K562 (cell line): ENCODE measurements at regions not wholly inside any gene's neighbourhood (a gene's known extent, or its start where the extent isn't known, plus 50 kb on each side); places are given as distances from the start of the nearest gene placed in this dataset.

ENCODE experiments used
- ATAC-seq: fragments of 200-7000 bp; cut with Tn5 transposase; 3 replicates; pipeline ENCODE4 v1.9.1; 2020; ENCODE audit warnings: moderate library complexity
- BruUV-seq: library from RNA; stranded (reverse); fragments of 400-500 nt; replicated peaks from 2 replicates; lab custom pipeline; 2021; lab: Mats Ljungman, UMichigan
- CTCF ChIA-PET: fragments of 300-600 bp; formaldehyde crosslinking; extraction: SDS; loops from one replicate; lab custom pipeline; 2021; ENCODE audit warnings: low intra/inter-chr PET ratio; lab: Yijun Ruan, JAX
- POLR2A ChIA-PET: fragments of 300-600, 350-650 bp; sonication (Branson Sonifier 250); formaldehyde crosslinking; extraction: SDS; loops from one replicate; lab custom pipeline; 2021; ENCODE audit warnings: antibody characterized with exemption, inconsistent platforms; lab: Yijun Ruan, JAX
- DNase-seq, 4 experiments: peaks; one replicate each; pipeline versions ENCODE4 v3.0.0 to v3.0.0-alpha.2; 2011 to 2018; ENCODE audit warnings: low spot score in 3 of 4, mixed read lengths in 3 of 4; ENCODE audit errors: extremely low read depth in 1 of 4
- FAIRE-seq: peaks from 2 replicates; lab custom pipeline; 2011; peaks lifted over from hg19 to GRCh38; lab: Jason Lieb, UNC
- H2AFZ ChIP-seq: 2 replicates; pipeline ENCODE4 v1.6.0; 2011; ENCODE audit warnings: low read depth, low read length, control low read depth, inconsistent platforms
- H3K27ac ChIP-seq: fragments of 200-600 bp; 3 replicates; pipeline ENCODE4 v1.8.0; 2011; ENCODE audit warnings: low read depth, mild to moderate bottlenecking, control low read depth, inconsistent platforms, low read length, moderate library complexity, mixed read lengths; ENCODE audit errors: extremely low read depth
- H3K27me3 ChIP-seq, 2 experiments: fragments of 300-600 bp in 1 of 2; 2 replicates in 1 of 2; 3 replicates in 1 of 2; pipeline versions ENCODE4 v1.6.0 to v1.8.0; 2011; ENCODE audit warnings: inconsistent platforms in 2 of 2, low read length in 2 of 2, mild to moderate bottlenecking in 1 of 2, mixed read lengths in 1 of 2, moderate library complexity in 1 of 2; ENCODE audit not compliant: control insufficient read depth in 2 of 2, insufficient read depth in 2 of 2
- H3K36me3 ChIP-seq: fragments of 300-600 bp; 3 replicates; pipeline ENCODE4 v1.8.0; 2011; ENCODE audit warnings: mild to moderate bottlenecking, low read length, inconsistent platforms; ENCODE audit not compliant: control insufficient read depth, insufficient read depth
- H3K4me1 ChIP-seq, 2 experiments: fragments of 200-600 bp in 1 of 2; replicated peaks in 1 of 2; 2 replicates in 1 of 2; 3 replicates in 1 of 2; pipeline versions ENCODE4 v1.5.1 to v1.8.0; 2011; ENCODE audit warnings: inconsistent platforms in 2 of 2, low read length in 2 of 2, mild to moderate bottlenecking in 1 of 2, mixed read lengths in 1 of 2, moderate library complexity in 1 of 2; ENCODE audit not compliant: control insufficient read depth in 2 of 2, insufficient read depth in 2 of 2
- H3K4me2 ChIP-seq: 2 replicates; pipeline ENCODE4 v1.6.1; 2011; ENCODE audit warnings: low read length, control low read depth, inconsistent platforms, mixed read lengths; ENCODE audit not compliant: insufficient read depth
- H3K4me3 ChIP-seq: fragments of 200-600 bp; sonication (generic), shearing (Covaris generic); 2 replicates; pipeline ENCODE4 v1.5.1; 2016; ENCODE audit warnings: control low read depth, inconsistent platforms
- H3K79me2 ChIP-seq: fragments of 200-600 bp; 3 replicates; pipeline ENCODE4 v1.8.0; 2011; ENCODE audit warnings: low read length, inconsistent platforms; ENCODE audit not compliant: control insufficient read depth, insufficient read depth
- H3K9ac ChIP-seq, 2 experiments: 2 replicates each; pipeline versions ENCODE4 v1.6.0 to v1.6.1; 2011; ENCODE audit warnings: low read depth in 2 of 2, low read length in 2 of 2, control low read depth in 1 of 2, inconsistent platforms in 1 of 2, mild to moderate bottlenecking in 1 of 2, mixed read lengths in 1 of 2; ENCODE audit not compliant: insufficient read depth in 1 of 2
- H3K9me1 ChIP-seq: one replicate; pipeline ENCODE4 v1.6.0; 2011; ENCODE audit warnings: inconsistent platforms, mild to moderate bottlenecking, low read length, moderate library complexity; ENCODE audit not compliant: control insufficient read depth, insufficient read depth
- H3K9me3 ChIP-seq: replicated peaks from 2 replicates; pipeline ENCODE4 v1.5.1; 2011; ENCODE audit warnings: low read depth, low read length, inconsistent platforms; ENCODE audit not compliant: control insufficient read depth, insufficient read depth
- H4K20me1 ChIP-seq: replicated peaks from 2 replicates; pipeline ENCODE4 v1.6.1; 2011; ENCODE audit warnings: low read length, inconsistent platforms, mixed read lengths; ENCODE audit not compliant: control insufficient read depth, insufficient read depth
- BRF1 ChIP-seq: IDR thresholded peaks from 3 replicates; pipeline ENCODE4 v1.6.1; 2011; ENCODE audit warnings: borderline replicate concordance, mild to moderate bottlenecking; ENCODE audit not compliant: insufficient read length; ENCODE audit errors: extremely low read depth
- CBFB ChIP-seq: sonication (generic); formaldehyde crosslinking; IDR thresholded peaks from 2 replicates; pipeline ENCODE4 v1.4.0; 2020; ENCODE audit warnings: mild to moderate bottlenecking, missing genetic modification reagents
- CCAR2 ChIP-seq: fragments of 200-400 bp; formaldehyde crosslinking; IDR thresholded peaks from 2 replicates; pipeline ENCODE4 v1.6.1; 2017; ENCODE audit warnings: mild to moderate bottlenecking, low read depth, low read length
- DACH1 ChIP-seq: fragments of 450-650 bp; IDR thresholded peaks from 2 replicates; pipeline ENCODE4 v1.6.1; 2018; ENCODE audit not compliant: partially characterized antibody
- DMBX1 ChIP-seq: fragments of 250-450 bp; sonication (Bioruptor Pico); IDR thresholded peaks from 2 replicates; pipeline ENCODE4 v1.8.0; 2022; ENCODE audit warnings: inconsistent platforms, mild to moderate bottlenecking, moderate library complexity, borderline replicate concordance
- E2F3 ChIP-seq: fragments of 250-450 bp; sonication (Bioruptor Pico); IDR thresholded peaks from 2 replicates; pipeline ENCODE4 v1.4.0; 2020; ENCODE audit warnings: mild to moderate bottlenecking
- ESRRB ChIP-seq: fragments of 250-450 bp; sonication (Bioruptor Pico); IDR thresholded peaks from 2 replicates; pipeline ENCODE4 v1.5.0; 2020; ENCODE audit warnings: mild to moderate bottlenecking, moderate library complexity, borderline replicate concordance
- ETS2 ChIP-seq: IDR thresholded peaks from 2 replicates; pipeline ENCODE4 v1.6.1; 2016; ENCODE audit warnings: borderline replicate concordance, missing genetic modification characterization, mild to moderate bottlenecking, moderate library complexity, missing compliant biosample characterization; ENCODE audit not compliant: poor library complexity, severe bottlenecking
- GATA2 ChIP-seq: sonication (generic); formaldehyde crosslinking; IDR thresholded peaks from 2 replicates; pipeline ENCODE4 v1.4.0; 2020; ENCODE audit warnings: mild to moderate bottlenecking, missing genetic modification reagents
- HOXB6 ChIP-seq: fragments of 250-450 bp; sonication (Bioruptor Pico); IDR thresholded peaks from 2 replicates; pipeline ENCODE4 v1.5.1; 2022; ENCODE audit warnings: mild to moderate bottlenecking, borderline replicate concordance
- MEF2A ChIP-seq: IDR thresholded peaks from 2 replicates; pipeline ENCODE4 v1.6.1; 2011; ENCODE audit warnings: low read depth, mild to moderate bottlenecking, low read length, moderate library complexity; ENCODE audit not compliant: control insufficient read depth
- NR2C1 ChIP-seq, 2 experiments: fragments of 450-650 bp; IDR thresholded peaks; 2 replicates each; pipeline ENCODE4 v1.6.1; 2017; ENCODE audit warnings: mild to moderate bottlenecking in 2 of 2, antibody characterized with exemption in 1 of 2, inconsistent platforms in 1 of 2, missing compliant biosample characterization in 1 of 2, missing genetic modification characterization in 1 of 2
- RB1 ChIP-seq: fragments of 450-650 bp; IDR thresholded peaks from 2 replicates; pipeline ENCODE4 v1.6.1; 2017; ENCODE audit warnings: low read depth, mild to moderate bottlenecking
- ZNF551 ChIP-seq: fragments of 250-450 bp; sonication (Bioruptor Pico); IDR thresholded peaks from 2 replicates; pipeline ENCODE4 v1.5.0; 2021; ENCODE audit warnings: mild to moderate bottlenecking, moderate library complexity
- ZNF778 ChIP-seq: fragments of 450-650 bp; formaldehyde crosslinking; IDR thresholded peaks from 2 replicates; pipeline ENCODE4 v1.4.0; 2020; ENCODE audit warnings: mild to moderate bottlenecking, moderate library complexity
- ZNF830 ChIP-seq: fragments of 250-450 bp; sonication (Bioruptor Pico); IDR thresholded peaks from 2 replicates; pipeline ENCODE4 v1.5.0; 2021; ENCODE audit warnings: mild to moderate bottlenecking
- WGBS: fragments of 100-300 bp; shearing (Covaris generic); methylation state at CpG from one replicate; pipeline ENCODE4 v1.1.6; 2016; ENCODE audit warnings: low coverage, mixed read lengths; ENCODE audit not compliant: insufficient coverage; ENCODE audit errors: missing lambda C conversion rate; 5-methylcytosine and 5-hydroxymethylcytosine counted together
- in situ Hi-C: fragments of 300-500 bp; cut with MboI; formaldehyde crosslinking; loops from 4 replicates; pipeline ENCODE4 v1.15.0; 2018; ENCODE audit warnings: inconsistent platforms, mixed read lengths
- intact Hi-C: fragments of 100-400 bp; cut with micrococcal nuclease; formaldehyde crosslinking; loops from 2 replicates; pipeline ENCODE4 v1.14.2; 2022
- TF ChIP-seq, protein P1 (sequence below): fragments of 450-650 bp; formaldehyde crosslinking; IDR thresholded peaks from 2 replicates; pipeline ENCODE4 v1.4.0; 2020; ENCODE audit warnings: mild to moderate bottlenecking
- TF ChIP-seq, protein P2 (sequence below): fragments of 450-650 bp; conservative IDR thresholded peaks from 2 replicates; pipeline ENCODE4 v1.6.1; 2016; ENCODE audit warnings: missing genetic modification characterization, low read depth, mild to moderate bottlenecking, missing compliant biosample characterization, moderate library complexity
- TF ChIP-seq, protein P3 (sequence below): fragments of 250-450 bp; sonication (Bioruptor Pico); IDR thresholded peaks from 2 replicates; pipeline ENCODE4 v1.8.0; 2021; ENCODE audit warnings: mild to moderate bottlenecking, moderate library complexity
- TF ChIP-seq, protein P4 (sequence below): sonication (generic); formaldehyde crosslinking; IDR thresholded peaks from 2 replicates; pipeline ENCODE4 v1.8.0; 2023; ENCODE audit warnings: mild to moderate bottlenecking, missing genetic modification reagents

DNA sequence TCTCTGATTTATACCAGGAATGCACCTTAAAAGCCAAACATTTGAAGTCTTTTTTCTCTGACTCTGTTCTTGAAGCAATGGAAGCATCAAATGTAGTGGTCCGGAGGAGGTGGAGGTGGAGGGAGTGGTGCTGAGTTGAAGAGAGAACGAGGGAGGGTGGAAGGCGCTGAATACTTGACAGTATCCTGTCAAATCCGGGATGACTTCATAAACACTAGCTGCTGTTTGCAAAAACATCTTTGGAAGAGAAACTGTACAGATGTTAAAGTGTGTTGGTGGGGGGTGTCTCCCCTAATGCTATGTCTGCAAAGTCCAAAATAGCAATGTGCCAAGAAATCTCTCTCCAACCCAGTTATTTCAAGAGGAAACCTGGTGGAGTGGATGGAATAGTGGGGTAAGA, 328.5 kb upstream of the AUTS2 start:
- Histone ChIP-seq H3K27ac (no peak overlapping the region), H3K4me3 (no peak overlapping the region), H3K9me1 (no peaks in the 10 kb centered on the region), H3K4me2 (no peak overlapping the region), H3K79me2 (no peaks in the 10 kb centered on the region), H3K9me3 (no peaks in the 10 kb centered on the region), H4K20me1 (0 out of 2 replicates have a peak, but pooled peaks cover 3% of the 10 kb centered on the region)
- FAIRE-seq (no peak), ATAC-seq (no peak)
- POLR2A ChIA-PET: no interaction called here
- in situ Hi-C loops (no loop called here), intact Hi-C loops (no loop called here)
- BruUV-seq: no TSS peak
- 0% methylated on average over 4 of the region's 4 CpGs for WGBS
- TF ChIP-seq CCAR2 (no peak), ESRRB (CRISPR knock-in tag) (no peak), E2F3 (CRISPR knock-in tag) (no peak), HOXB6 (no peak), ZNF551 (CRISPR knock-in tag) (no peak), DMBX1 (CRISPR knock-in tag) (no peak), NR2C1 (IDR thresholded peaks at IDR 0.05) (no peak), NR2C1 (tag; IDR thresholded peaks at IDR 0.05) (no peak), MEF2A (no peak), ZNF830 (no peak), GATA2 (CRISPR knock-in tag) (no peak), BRF1 (no peak), ZNF778 (CRISPR knock-in tag) (no peak), DACH1 (no peak), RB1 (no peak), CBFB (CRISPR knock-in tag) (no peak), ETS2 (tag) (no peak)
- TF ChIP-seq, protein P1, sequence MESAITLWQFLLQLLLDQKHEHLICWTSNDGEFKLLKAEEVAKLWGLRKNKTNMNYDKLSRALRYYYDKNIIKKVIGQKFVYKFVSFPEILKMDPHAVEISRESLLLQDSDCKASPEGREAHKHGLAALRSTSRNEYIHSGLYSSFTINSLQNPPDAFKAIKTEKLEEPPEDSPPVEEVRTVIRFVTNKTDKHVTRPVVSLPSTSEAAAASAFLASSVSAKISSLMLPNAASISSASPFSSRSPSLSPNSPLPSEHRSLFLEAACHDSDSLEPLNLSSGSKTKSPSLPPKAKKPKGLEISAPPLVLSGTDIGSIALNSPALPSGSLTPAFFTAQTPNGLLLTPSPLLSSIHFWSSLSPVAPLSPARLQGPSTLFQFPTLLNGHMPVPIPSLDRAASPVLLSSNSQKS (CRISPR knock-in tag): no peak
- TF ChIP-seq, protein P2, sequence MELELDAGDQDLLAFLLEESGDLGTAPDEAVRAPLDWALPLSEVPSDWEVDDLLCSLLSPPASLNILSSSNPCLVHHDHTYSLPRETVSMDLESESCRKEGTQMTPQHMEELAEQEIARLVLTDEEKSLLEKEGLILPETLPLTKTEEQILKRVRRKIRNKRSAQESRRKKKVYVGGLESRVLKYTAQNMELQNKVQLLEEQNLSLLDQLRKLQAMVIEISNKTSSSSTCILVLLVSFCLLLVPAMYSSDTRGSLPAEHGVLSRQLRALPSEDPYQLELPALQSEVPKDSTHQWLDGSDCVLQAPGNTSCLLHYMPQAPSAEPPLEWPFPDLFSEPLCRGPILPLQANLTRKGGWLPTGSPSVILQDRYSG (tag): no peak
- TF ChIP-seq, protein P3, sequence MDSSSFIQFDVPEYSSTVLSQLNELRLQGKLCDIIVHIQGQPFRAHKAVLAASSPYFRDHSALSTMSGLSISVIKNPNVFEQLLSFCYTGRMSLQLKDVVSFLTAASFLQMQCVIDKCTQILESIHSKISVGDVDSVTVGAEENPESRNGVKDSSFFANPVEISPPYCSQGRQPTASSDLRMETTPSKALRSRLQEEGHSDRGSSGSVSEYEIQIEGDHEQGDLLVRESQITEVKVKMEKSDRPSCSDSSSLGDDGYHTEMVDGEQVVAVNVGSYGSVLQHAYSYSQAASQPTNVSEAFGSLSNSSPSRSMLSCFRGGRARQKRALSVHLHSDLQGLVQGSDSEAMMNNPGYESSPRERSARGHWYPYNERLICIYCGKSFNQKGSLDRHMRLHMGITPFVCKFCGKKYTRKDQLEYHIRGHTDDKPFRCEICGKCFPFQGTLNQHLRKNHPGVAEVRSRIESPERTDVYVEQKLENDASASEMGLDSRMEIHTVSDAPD (CRISPR knock-in tag): no peak
- TF ChIP-seq, protein P4, sequence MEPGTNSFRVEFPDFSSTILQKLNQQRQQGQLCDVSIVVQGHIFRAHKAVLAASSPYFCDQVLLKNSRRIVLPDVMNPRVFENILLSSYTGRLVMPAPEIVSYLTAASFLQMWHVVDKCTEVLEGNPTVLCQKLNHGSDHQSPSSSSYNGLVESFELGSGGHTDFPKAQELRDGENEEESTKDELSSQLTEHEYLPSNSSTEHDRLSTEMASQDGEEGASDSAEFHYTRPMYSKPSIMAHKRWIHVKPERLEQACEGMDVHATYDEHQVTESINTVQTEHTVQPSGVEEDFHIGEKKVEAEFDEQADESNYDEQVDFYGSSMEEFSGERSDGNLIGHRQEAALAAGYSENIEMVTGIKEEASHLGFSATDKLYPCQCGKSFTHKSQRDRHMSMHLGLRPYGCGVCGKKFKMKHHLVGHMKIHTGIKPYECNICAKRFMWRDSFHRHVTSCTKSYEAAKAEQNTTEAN (CRISPR knock-in tag): no peak
- TF ChIP-seq, all 486 proteins: peak for 0
- no peaks in the 10 kb centered on the region for H3K4me1 ChIP-seq
- no peak overlapping the region for H2AFZ ChIP-seq
- H3K27me3 ChIP-seq: no peaks in the 10 kb centered on the region
- no peak overlapping the region for H3K9ac ChIP-seq
- CTCF ChIA-PET: no interaction called here
- no peak for DNase-seq
- H3K36me3 ChIP-seq: no peaks in the 10 kb centered on the region
